ENCODE measurements at regions not wholly inside any gene's neighbourhood (a gene's known extent, or its start where the extent isn't known, plus 50 kb on each side); places are given as distances from the start of the nearest gene placed in this dataset.

DNA sequence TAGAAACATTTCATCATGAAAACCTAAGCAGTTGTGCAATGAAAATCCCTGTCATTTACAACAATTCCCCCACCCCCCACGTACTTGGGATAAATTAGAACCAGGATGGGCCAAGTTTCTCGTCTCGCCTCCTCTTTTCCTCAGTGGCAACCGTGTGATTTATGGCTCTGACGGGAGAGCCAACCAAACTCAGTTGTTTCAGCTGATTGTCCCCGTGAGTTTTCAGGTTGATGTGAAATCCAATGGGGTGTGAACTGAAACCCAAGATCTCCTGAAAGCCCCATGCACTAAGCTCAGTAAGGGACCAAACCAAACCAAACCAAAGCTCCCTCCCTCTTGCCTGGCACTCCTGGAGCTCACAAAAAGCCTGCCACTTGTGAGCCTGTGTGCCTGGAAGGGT lies 138.7 kb upstream of the SLC24A2 start:
- FAIRE-seq (no peak), DNase-seq (ENCODE audit: low read depth) (no peak)
- Histone ChIP-seq H4K20me1 (ENCODE audit: insufficient read depth, low read length) (no peaks in the 10 kb centered on the region), H3K4me2 (ENCODE audit: low read length) (no peak overlapping the region), H3K9ac (ENCODE audit: low read length) (no peak overlapping the region), H3K36me3 (ENCODE audit: insufficient read depth, low read length) (no peaks in the 10 kb centered on the region), H3K27ac (ENCODE audit: low read depth, low read length) (no peak overlapping the region), H3K4me1 (ENCODE audit: insufficient read depth, low read length) (no peaks in the 10 kb centered on the region), H3K79me2 (ENCODE audit: insufficient read depth, low read length) (no peaks in the 10 kb centered on the region), H3K4me3 (ENCODE audit: insufficient read depth, low read depth, low read length) (no peak overlapping the region), H3K9me3 (ENCODE audit: insufficient read depth, low read depth, low read length) (no peaks in the 10 kb centered on the region), H2AFZ (ENCODE audit: low read depth, low read length) (no peak overlapping the region), H3K27me3 (ENCODE audit: insufficient read depth, low read length) (no peaks in the 10 kb centered on the region)
- no peaks in the 10 kb centered on the region for H3K36me3 Mint-ChIP-seq (ENCODE audit: low read depth, unreplicated experiment)
- peaks cover 2% of the 10 kb centered on the region for H3K4me1 Mint-ChIP-seq (ENCODE audit: low read depth, unreplicated experiment)
- peaks cover 24% of the 10 kb centered on the region for H3K27me3 Mint-ChIP-seq (ENCODE audit: low read depth, unreplicated experiment)
- H3K9me3 Mint-ChIP-seq (ENCODE audit: unreplicated experiment) = peaks cover 2% of the 10 kb centered on the region
- no peak overlapping the region for H3K4me3 Mint-ChIP-seq (ENCODE audit: unreplicated experiment)
- no peak overlapping the region for H3K27ac Mint-ChIP-seq (ENCODE audit: unreplicated experiment)
- TF ChIP-seq CTCF (IDR thresholded peaks at IDR 0.05; ENCODE audit: insufficient read depth, low read depth, low read length) (no peak), EZH2 (IDR thresholded peaks at IDR 0.05; ENCODE audit: insufficient read depth, low read length) (no peak)

- H3K4me3 ChIP-seq (ENCODE audit: insufficient read depth, low read depth, low read length) = no peak overlapping the region
- no peaks in the 10 kb centered on the region for H3K4me1 ChIP-seq (ENCODE audit: insufficient read depth, low read length)
- H3K4me3 Mint-ChIP-seq (ENCODE audit: unreplicated experiment) = no peak overlapping the region
- H3K9me3 ChIP-seq (ENCODE audit: insufficient read depth, low read depth, low read length) = no peaks in the 10 kb centered on the region
- H3K4me1 Mint-ChIP-seq (ENCODE audit: low read depth, unreplicated experiment) = peaks cover 2% of the 10 kb centered on the region
- no peak for TF ChIP-seq EZH2 (IDR thresholded peaks at IDR 0.05; ENCODE audit: insufficient read depth, low read length)
- TF ChIP-seq CTCF (IDR thresholded peaks at IDR 0.05; ENCODE audit: insufficient read depth, low read depth, low read length) = no peak
- H3K27me3 Mint-ChIP-seq (ENCODE audit: low read depth, unreplicated experiment) = peaks cover 24% of the 10 kb centered on the region
- H3K36me3 ChIP-seq (ENCODE audit: insufficient read depth, low read length) = no peaks in the 10 kb centered on the region
- no peak overlapping the region for H3K9ac ChIP-seq (ENCODE audit: low read length)
- no peak overlapping the region for H3K27ac ChIP-seq (ENCODE audit: low read depth, low read length)
- no peaks in the 10 kb centered on the region for H4K20me1 ChIP-seq (ENCODE audit: insufficient read depth, low read length)
- no peaks in the 10 kb centered on the region for H3K36me3 Mint-ChIP-seq (ENCODE audit: low read depth, unreplicated experiment)
- no peaks in the 10 kb centered on the region for H3K79me2 ChIP-seq (ENCODE audit: insufficient read depth, low read length)
- peaks cover 2% of the 10 kb centered on the region for H3K9me3 Mint-ChIP-seq (ENCODE audit: unreplicated experiment)
- DNase-seq (ENCODE audit: low read depth) = no peak
- H3K4me2 ChIP-seq (ENCODE audit: low read length) = peak overlapping the region; percentile 87
- H3K27me3 ChIP-seq (ENCODE audit: insufficient read depth, low read length) = no peaks in the 10 kb centered on the region
- no peak for FAIRE-seq
- no peak overlapping the region for H2AFZ ChIP-seq (ENCODE audit: low read depth, low read length)
- H3K27ac Mint-ChIP-seq (ENCODE audit: unreplicated experiment) = no peak overlapping the region
Observed at GRCh38 chr9:19926774-19927173, 137.9 kb upstream of the SLC24A2 start.

DNA sequence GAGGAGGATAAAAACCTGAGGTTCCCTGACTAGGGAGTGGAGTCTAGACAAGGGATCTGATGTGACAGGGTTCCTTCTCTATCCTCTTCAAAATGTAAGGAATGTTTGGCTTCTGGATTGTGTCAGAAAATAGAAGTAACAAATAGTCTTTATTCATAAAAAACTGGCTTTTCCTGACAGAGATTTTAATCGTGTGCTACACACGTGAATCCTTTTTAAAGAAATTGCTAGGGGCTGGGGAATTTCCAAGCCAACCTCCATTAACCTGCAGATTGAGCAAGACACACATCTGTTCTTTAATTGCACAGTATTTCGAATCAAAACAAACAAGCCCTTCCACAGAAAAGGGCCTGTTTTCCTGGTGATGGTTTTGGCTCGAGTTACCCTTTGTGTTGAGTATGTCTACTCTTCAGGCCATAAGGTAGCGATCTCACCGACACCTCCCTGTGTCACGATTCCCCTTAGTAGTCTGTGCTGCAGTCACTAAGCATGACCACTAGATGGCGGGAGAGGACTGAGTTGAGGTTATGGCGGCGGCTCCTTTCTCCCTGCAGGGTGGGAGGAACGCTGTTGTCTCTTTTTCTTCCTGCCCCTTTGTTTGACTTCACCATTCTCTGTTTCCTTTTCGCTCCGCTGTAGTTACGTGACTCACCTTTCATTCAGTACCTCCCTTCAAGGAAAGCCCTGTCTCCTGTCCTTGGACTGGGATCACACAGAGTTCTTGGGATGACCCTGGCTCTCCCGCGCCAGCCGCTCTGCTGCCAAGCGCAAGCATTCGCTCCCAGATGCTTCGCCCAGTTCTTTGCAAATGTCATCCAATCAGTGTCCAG lies 137.1 kb upstream of the SLC24A2 start:
- Mint-ChIP-seq H3K4me3 (ENCODE audit: unreplicated experiment) (peak overlapping the region; percentile 73), H3K27ac (ENCODE audit: unreplicated experiment) (no peak overlapping the region), H3K27me3 (ENCODE audit: low read depth, unreplicated experiment) (peaks cover 24% of the 10 kb centered on the region), H3K36me3 (ENCODE audit: low read depth, unreplicated experiment) (no peaks in the 10 kb centered on the region), H3K4me1 (ENCODE audit: low read depth, unreplicated experiment) (peaks cover 2% of the 10 kb centered on the region), H3K9me3 (ENCODE audit: unreplicated experiment) (peaks cover 2% of the 10 kb centered on the region)
- no peaks in the 10 kb centered on the region for H3K4me1 ChIP-seq (ENCODE audit: insufficient read depth, low read length)
- no peaks in the 10 kb centered on the region for H3K79me2 ChIP-seq (ENCODE audit: insufficient read depth, low read length)
- H3K9me3 ChIP-seq (ENCODE audit: insufficient read depth, low read depth, low read length) = no peaks in the 10 kb centered on the region
- H3K27me3 ChIP-seq (ENCODE audit: insufficient read depth, low read length) = no peaks in the 10 kb centered on the region
- H3K9ac ChIP-seq (ENCODE audit: low read length) = peak overlapping the region; percentile 43
- H3K36me3 ChIP-seq (ENCODE audit: insufficient read depth, low read length) = no peaks in the 10 kb centered on the region
- peak overlapping the region; percentile 87 for H3K4me2 ChIP-seq (ENCODE audit: low read length)
- FAIRE-seq = peak; percentile 82
- no peaks in the 10 kb centered on the region for H4K20me1 ChIP-seq (ENCODE audit: insufficient read depth, low read length)
- TF ChIP-seq CTCF (IDR thresholded peaks at IDR 0.05; ENCODE audit: insufficient read depth, low read depth, low read length) (peak; percentile 99), EZH2 (IDR thresholded peaks at IDR 0.05; ENCODE audit: insufficient read depth, low read length) (no peak)
- H2AFZ ChIP-seq (ENCODE audit: low read depth, low read length) = peak overlapping the region; percentile 91
- DNase-seq (ENCODE audit: low read depth) = peak; percentile 56
- no peak overlapping the region for H3K27ac ChIP-seq (ENCODE audit: low read depth, low read length)
- H3K4me3 ChIP-seq (ENCODE audit: insufficient read depth, low read depth, low read length) = peak overlapping the region; percentile 61

All from astrocyte (in vitro differentiated cells and primary cell).